Body of pancreas (tissue), 4 donors: ENCODE measurements at regions not wholly inside any gene's neighbourhood (a gene's known extent, or its start where the extent isn't known, plus 50 kb on each side); places are given as distances from the start of the nearest gene placed in this dataset.

ENCODE experiments used
- POLR2A ChIP-seq, 3 donors: fragments of 450-650 bp; IDR thresholded peaks; one replicate each; pipeline ENCODE4 v1.6.1; 2016; ENCODE audit warnings: antibody characterized with exemption in 3 of 3, mild to moderate bottlenecking in 2 of 3
- TF ChIP-seq, protein P1 (sequence below), 7 experiments: fragments of 450-650 bp in 4 of 7; fragments of 200-600 bp in 3 of 7; sonication (generic) in 3 of 7; IDR thresholded peaks; one replicate each; pipeline ENCODE4 v1.5.1; 2016 to 2019; ENCODE audit warnings: antibody characterized with exemption in 7 of 7

DNA sequence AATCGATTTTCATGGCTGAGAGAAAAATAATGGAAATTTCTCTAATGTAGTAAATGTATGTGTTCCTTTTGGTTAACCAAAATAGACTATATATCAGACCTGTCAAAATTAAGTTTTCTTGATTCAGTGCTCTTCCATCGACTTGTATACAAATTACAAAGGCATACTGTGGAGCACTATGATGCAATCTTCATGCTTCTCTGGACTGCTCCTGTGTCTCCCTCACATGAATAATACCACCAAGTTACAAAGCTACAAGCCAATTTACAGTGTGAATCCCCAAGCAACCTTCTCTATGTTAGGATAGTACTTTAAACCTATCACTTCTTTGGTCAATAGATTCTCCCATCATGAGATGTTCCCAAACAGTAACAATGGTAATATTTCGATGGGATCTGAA, 577.9 kb downstream of the PPARGC1A start:
- TF ChIP-seq, protein P1, sequence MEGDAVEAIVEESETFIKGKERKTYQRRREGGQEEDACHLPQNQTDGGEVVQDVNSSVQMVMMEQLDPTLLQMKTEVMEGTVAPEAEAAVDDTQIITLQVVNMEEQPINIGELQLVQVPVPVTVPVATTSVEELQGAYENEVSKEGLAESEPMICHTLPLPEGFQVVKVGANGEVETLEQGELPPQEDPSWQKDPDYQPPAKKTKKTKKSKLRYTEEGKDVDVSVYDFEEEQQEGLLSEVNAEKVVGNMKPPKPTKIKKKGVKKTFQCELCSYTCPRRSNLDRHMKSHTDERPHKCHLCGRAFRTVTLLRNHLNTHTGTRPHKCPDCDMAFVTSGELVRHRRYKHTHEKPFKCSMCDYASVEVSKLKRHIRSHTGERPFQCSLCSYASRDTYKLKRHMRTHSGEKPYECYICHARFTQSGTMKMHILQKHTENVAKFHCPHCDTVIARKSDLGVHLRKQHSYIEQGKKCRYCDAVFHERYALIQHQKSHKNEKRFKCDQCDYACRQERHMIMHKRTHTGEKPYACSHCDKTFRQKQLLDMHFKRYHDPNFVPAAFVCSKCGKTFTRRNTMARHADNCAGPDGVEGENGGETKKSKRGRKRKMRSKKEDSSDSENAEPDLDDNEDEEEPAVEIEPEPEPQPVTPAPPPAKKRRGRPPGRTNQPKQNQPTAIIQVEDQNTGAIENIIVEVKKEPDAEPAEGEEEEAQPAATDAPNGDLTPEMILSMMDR (IDR thresholded peaks at IDR 0.05), result no peak
- no peak for TF ChIP-seq POLR2A (IDR thresholded peaks at IDR 0.05)
